Thymus (tissue), 11 donors: ENCODE measurements at regions not wholly inside any gene's neighbourhood (a gene's known extent, or its start where the extent isn't known, plus 50 kb on each side); places are given as distances from the start of the nearest gene placed in this dataset.

ENCODE experiments used
- DNase-seq, 9 donors: peaks; one replicate each; pipeline ENCODE4 v3.0.0-alpha.2; 2013; ENCODE audit warnings: low spot score in 9 of 9, low read depth in 6 of 9, missing footprints in 1 of 9
- H3K27ac ChIP-seq, 2 donors: one replicate each; pipeline ENCODE4 v1.5.1; 2013; ENCODE audit warnings: control low read depth in 1 of 2, low read depth in 1 of 2, low read length in 1 of 2, mild to moderate bottlenecking in 1 of 2, moderate library complexity in 1 of 2
- H3K27me3 ChIP-seq, 2 donors: one replicate each; pipeline ENCODE4 v1.5.1; 2013; ENCODE audit warnings: low read length in 1 of 2; ENCODE audit not compliant: control insufficient read depth in 2 of 2, insufficient read depth in 1 of 2
- H3K36me3 ChIP-seq, 2 donors: one replicate each; pipeline ENCODE4 v1.5.1; 2013; ENCODE audit warnings: low read length in 1 of 2, mild to moderate bottlenecking in 1 of 2, moderate library complexity in 1 of 2; ENCODE audit not compliant: control insufficient read depth in 2 of 2, insufficient read depth in 2 of 2
- H3K4me1 ChIP-seq, 2 donors: one replicate each; pipeline ENCODE4 v1.5.1; 2013; ENCODE audit warnings: low read length in 2 of 2; ENCODE audit not compliant: control insufficient read depth in 2 of 2, insufficient read depth in 2 of 2
- H3K4me3 ChIP-seq, 2 donors: one replicate each; pipeline ENCODE4 v1.5.1; 2013; ENCODE audit warnings: low read length in 2 of 2, control low read depth in 1 of 2, mild to moderate bottlenecking in 1 of 2
- H3K9me3 ChIP-seq, 2 donors: one replicate each; pipeline ENCODE4 v1.5.1; 2013; ENCODE audit warnings: low read length in 1 of 2, mild to moderate bottlenecking in 1 of 2; ENCODE audit not compliant: control insufficient read depth in 2 of 2, insufficient read depth in 1 of 2
- WGBS: extraction: QIAGEN DNeasy Blood & Tissue Kit; methylation state at CpG from one replicate; pipeline ENCODE4 v1.1.7; 2013; 5-methylcytosine and 5-hydroxymethylcytosine counted together
- donor health status: healthy.

- Histone ChIP-seq H3K36me3 (no peaks in the 10 kb centered on the region), H3K27me3 (no peaks in the 10 kb centered on the region), H3K9me3 (no peaks in the 10 kb centered on the region), H3K4me1 (peaks cover 0 to 6% of the 10 kb centered on the region in 2 donors), H3K4me3 (no peak overlapping the region), H3K27ac (no peak overlapping the region)
- DNase-seq = no peak
- 94% methylated on average over 2 of the region's 2 CpGs for WGBS
These were observed 105.7 kb upstream of the VAV3 start for GRCh38 chr1:108070662-108071061.

- DNase-seq = peak in 1 of 9 donors; percentile 54
- H3K4me1 ChIP-seq = peaks cover 0 to 6% of the 10 kb centered on the region in 2 donors
- no peaks in the 10 kb centered on the region for H3K9me3 ChIP-seq
- H3K27ac ChIP-seq = no peak overlapping the region
- H3K4me3 ChIP-seq = no peak overlapping the region
- 48% methylated on average over 2 of the region's 2 CpGs for WGBS
- H3K36me3 ChIP-seq = no peaks in the 10 kb centered on the region
- H3K27me3 ChIP-seq = no peaks in the 10 kb centered on the region
These were observed 103.0 kb upstream of the VAV3 start for GRCh38 chr1:108067884-108068540.

GRCh38 chr1:108066808-108067207, 101.8 kb upstream of the VAV3 start:
- Histone ChIP-seq H3K27me3 (no peaks in the 10 kb centered on the region), H3K27ac (no peak overlapping the region), H3K4me3 (no peak overlapping the region), H3K4me1 (no peaks in the 10 kb centered on the region), H3K36me3 (no peaks in the 10 kb centered on the region), H3K9me3 (no peaks in the 10 kb centered on the region)
- DNase-seq = no peak
- 96% methylated on average over 1 of the region's 1 CpG for WGBS

DNA sequence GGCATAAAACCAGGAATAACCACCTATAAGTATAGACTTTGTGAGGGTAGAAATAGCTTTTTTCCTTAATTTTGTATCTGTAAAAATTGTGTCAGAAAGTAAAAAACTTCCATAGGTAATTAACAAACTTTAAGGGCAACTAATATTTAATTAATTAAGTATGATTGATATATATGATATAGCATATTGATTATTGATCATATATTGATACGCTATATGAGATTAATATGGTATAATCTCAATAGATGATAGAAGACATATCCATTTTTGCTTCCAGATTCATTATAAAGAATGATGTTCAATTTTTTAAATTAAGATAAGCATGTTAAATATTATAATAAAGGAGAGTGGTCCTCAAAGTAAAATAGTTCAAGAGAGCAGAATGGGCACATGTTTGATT, 99.3 kb upstream of the VAV3 start:
- no peaks in the 10 kb centered on the region for H3K36me3 ChIP-seq
- no peaks in the 10 kb centered on the region for H3K27me3 ChIP-seq
- DNase-seq = no peak
- H3K27ac ChIP-seq = no peak overlapping the region
- no peaks in the 10 kb centered on the region for H3K9me3 ChIP-seq
- H3K4me1 ChIP-seq = no peaks in the 10 kb centered on the region
- 100% methylated on average over 1 of the region's 1 CpG for WGBS
- no peak overlapping the region for H3K4me3 ChIP-seq

- Histone ChIP-seq H3K27ac (no peak overlapping the region), H3K4me1 (no peaks in the 10 kb centered on the region), H3K9me3 (no peaks in the 10 kb centered on the region), H3K27me3 (no peaks in the 10 kb centered on the region), H3K4me3 (no peak overlapping the region), H3K36me3 (no peaks in the 10 kb centered on the region)
- WGBS = 84% methylated on average over 1 of the region's 1 CpG
- DNase-seq = no peak
These were observed 98.7 kb upstream of the VAV3 start for GRCh38 chr1:108063703-108064102.

- 46% methylated on average over 2 of the region's 2 CpGs for WGBS
- no peak overlapping the region for H3K27ac ChIP-seq
- H3K4me1 ChIP-seq = no peaks in the 10 kb centered on the region
- H3K36me3 ChIP-seq = no peaks in the 10 kb centered on the region
- H3K4me3 ChIP-seq = no peak overlapping the region
- H3K27me3 ChIP-seq = no peaks in the 10 kb centered on the region
- DNase-seq = no peak
- no peaks in the 10 kb centered on the region for H3K9me3 ChIP-seq
These were observed 95.0 kb upstream of the VAV3 start for GRCh38 chr1:108059945-108060344.

DNA sequence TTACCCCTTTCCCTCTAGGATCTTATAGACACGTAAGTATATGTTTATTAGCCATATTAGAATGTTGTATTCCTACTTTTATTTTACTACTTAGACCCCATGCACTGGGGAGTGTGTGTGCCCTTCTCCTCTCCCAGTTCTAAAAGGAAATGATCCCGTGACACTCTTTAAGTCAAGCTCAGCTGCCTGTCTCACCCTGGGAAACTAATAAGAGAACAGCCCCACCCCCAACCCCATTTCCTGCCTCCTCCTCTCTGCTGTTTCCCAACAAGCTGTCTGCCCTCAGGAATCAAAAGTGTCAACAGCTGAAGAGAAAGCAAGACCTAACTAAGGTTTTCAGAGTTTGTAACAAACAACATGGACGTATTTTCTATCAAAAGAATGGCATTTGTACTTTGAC, 92.6 kb upstream of the VAV3 start:
- 74% methylated on average over 3 of the region's 3 CpGs for WGBS
- no peaks in the 10 kb centered on the region for H3K9me3 ChIP-seq
- no peak overlapping the region for H3K4me3 ChIP-seq
- peak in 1 of 9 donors; percentile 43 for DNase-seq
- H3K27ac ChIP-seq = no peak overlapping the region
- no peaks in the 10 kb centered on the region for H3K27me3 ChIP-seq
- no peaks in the 10 kb centered on the region for H3K36me3 ChIP-seq
- peaks cover 0 to 2% of the 10 kb centered on the region in 2 donors for H3K4me1 ChIP-seq

DNA sequence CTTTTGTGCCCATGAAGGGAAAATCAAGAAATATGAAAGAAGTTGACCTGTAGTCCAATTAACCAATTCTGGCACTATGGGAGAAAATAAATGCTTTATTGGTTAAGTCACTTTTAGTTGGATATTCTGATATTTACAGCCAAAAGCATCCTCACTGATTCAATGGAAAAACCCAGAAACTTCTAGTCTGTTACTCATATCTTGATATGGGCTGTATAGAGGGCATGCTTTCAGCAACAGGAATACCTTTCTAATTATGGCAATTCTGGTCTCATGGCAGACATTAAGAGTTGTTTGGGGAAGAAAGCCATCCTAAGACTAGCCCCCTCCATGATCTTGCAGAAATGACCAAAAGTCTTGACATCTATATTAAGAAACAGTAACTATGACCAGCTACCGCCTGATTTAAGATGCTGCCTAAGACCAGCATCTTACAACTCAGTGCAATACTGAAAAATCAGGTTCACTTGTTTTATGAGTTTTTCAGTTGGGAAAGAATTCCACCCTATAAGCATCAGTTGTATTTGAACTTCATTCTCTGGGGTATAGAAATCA, 91.5 kb upstream of the VAV3 start:
- WGBS = 93% methylated on average over 1 of the region's 1 CpG
- Histone ChIP-seq H3K4me1 (peaks cover 5 to 10% of the 10 kb centered on the region in 2 donors), H3K27ac (no peak overlapping the region), H3K4me3 (no peak overlapping the region), H3K27me3 (no peaks in the 10 kb centered on the region), H3K9me3 (no peaks in the 10 kb centered on the region), H3K36me3 (no peaks in the 10 kb centered on the region)
- DNase-seq = no peak

GRCh38 chr1:108055387-108055786, 90.4 kb upstream of the VAV3 start:
- H3K4me1 ChIP-seq = peaks cover 12 to 20% of the 10 kb centered on the region in 2 donors
- H3K27me3 ChIP-seq = no peaks in the 10 kb centered on the region
- no peak overlapping the region for H3K27ac ChIP-seq
- 92% methylated on average over 2 of the region's 2 CpGs for WGBS
- no peak overlapping the region for H3K4me3 ChIP-seq
- no peak for DNase-seq
- H3K36me3 ChIP-seq = no peaks in the 10 kb centered on the region
- no peaks in the 10 kb centered on the region for H3K9me3 ChIP-seq
